ENCODE measurements at regions not wholly inside any gene's neighbourhood (a gene's known extent, or its start where the extent isn't known, plus 50 kb on each side); places are given as distances from the start of the nearest gene placed in this dataset.

DNA sequence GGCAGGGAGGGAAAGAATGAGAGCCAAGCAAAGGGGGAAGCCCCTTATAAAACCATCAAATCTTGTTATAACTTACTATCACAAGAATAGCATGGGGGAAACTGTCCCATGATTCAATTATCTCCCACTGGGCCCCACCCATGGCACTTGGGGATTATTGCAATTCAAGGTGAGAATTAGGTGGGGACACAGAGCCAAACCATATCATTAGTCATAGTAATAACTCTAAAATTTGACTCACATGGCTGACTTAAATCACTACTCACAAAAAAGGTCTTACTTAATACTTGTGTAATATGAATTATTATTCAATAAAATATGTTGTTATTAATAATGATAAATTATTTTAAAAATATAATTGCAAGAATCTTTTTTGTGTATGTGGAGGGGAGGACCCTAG is 178.1 kb upstream of the TCF21 start:
- Mint-ChIP-seq H3K9me3 (ENCODE audit: unreplicated experiment) (no peaks in the 10 kb centered on the region), H3K36me3 (ENCODE audit: insufficient read depth, unreplicated experiment) (no peaks in the 10 kb centered on the region), H3K27me3 (ENCODE audit: insufficient read depth, unreplicated experiment) (no peaks in the 10 kb centered on the region), H3K4me3 (ENCODE audit: unreplicated experiment) (no peak overlapping the region), H3K27ac (ENCODE audit: unreplicated experiment) (no peak overlapping the region), H3K4me1 (ENCODE audit: low read depth, unreplicated experiment) (no peaks in the 10 kb centered on the region)
- Histone ChIP-seq H3K27me3 (replicated peaks; ENCODE audit: control insufficient read depth, insufficient read depth, low read length) (no peaks in the 10 kb centered on the region), H3K9me3 (no peaks in the 10 kb centered on the region), H3K36me3 (ENCODE audit: control insufficient read depth, insufficient read depth, low read length) (no peaks in the 10 kb centered on the region), H3K4me1 (no peaks in the 10 kb centered on the region), H3K4me3 (ENCODE audit: low read depth, low read length) (no peak overlapping the region)
- POLR2A ChIA-PET, result no interaction called here
- no peak for DNase-seq
- TF ChIP-seq, protein P1, sequence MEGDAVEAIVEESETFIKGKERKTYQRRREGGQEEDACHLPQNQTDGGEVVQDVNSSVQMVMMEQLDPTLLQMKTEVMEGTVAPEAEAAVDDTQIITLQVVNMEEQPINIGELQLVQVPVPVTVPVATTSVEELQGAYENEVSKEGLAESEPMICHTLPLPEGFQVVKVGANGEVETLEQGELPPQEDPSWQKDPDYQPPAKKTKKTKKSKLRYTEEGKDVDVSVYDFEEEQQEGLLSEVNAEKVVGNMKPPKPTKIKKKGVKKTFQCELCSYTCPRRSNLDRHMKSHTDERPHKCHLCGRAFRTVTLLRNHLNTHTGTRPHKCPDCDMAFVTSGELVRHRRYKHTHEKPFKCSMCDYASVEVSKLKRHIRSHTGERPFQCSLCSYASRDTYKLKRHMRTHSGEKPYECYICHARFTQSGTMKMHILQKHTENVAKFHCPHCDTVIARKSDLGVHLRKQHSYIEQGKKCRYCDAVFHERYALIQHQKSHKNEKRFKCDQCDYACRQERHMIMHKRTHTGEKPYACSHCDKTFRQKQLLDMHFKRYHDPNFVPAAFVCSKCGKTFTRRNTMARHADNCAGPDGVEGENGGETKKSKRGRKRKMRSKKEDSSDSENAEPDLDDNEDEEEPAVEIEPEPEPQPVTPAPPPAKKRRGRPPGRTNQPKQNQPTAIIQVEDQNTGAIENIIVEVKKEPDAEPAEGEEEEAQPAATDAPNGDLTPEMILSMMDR (IDR thresholded peaks at IDR 0.05; ENCODE audit: insufficient read depth in 1 of 2, low read depth in 1 of 2, low read length in 1 of 2, severe bottlenecking in 1 of 2, unreplicated experiment in 1 of 2), result no peak
- CTCF ChIA-PET, result no interaction called here
- intact Hi-C loops (cut with micrococcal nuclease; ENCODE audit: unreplicated experiment), result no loop called here
- BruUV-seq (replicated peaks), result no TSS peak

DNA sequence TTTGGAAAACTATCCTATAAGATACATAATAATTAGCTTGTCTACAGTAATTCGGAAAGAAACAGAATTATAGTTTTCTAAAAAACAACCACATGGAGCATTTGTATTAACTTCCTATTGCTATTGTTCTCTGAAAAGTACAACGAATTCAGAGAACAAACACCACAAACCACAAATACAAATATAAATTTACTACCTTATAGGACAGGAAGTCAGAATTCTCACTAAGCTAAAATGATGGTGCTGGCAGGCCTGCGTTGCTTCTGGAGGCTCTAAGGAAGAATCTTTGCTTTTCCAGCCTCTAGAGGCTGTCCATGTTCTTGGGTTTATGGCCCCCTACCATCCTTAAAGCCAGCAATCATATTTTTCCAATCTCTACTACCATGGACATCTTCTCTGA is 173.6 kb upstream of the TCF21 start:
- TF ChIP-seq, protein P1 (IDR thresholded peaks at IDR 0.05; ENCODE audit: insufficient read depth in 1 of 2, low read depth in 1 of 2, low read length in 1 of 2, severe bottlenecking in 1 of 2, unreplicated experiment in 1 of 2), result no peak
- intact Hi-C loops (cut with micrococcal nuclease; ENCODE audit: unreplicated experiment), result no loop called here
- H3K27me3 ChIP-seq (replicated peaks; ENCODE audit: control insufficient read depth, insufficient read depth, low read length), result no peaks in the 10 kb centered on the region
- no TSS peak for BruUV-seq (replicated peaks)
- Mint-ChIP-seq H3K4me1 (ENCODE audit: low read depth, unreplicated experiment) (no peaks in the 10 kb centered on the region), H3K27ac (ENCODE audit: unreplicated experiment) (no peak overlapping the region), H3K36me3 (ENCODE audit: insufficient read depth, unreplicated experiment) (no peaks in the 10 kb centered on the region), H3K9me3 (ENCODE audit: unreplicated experiment) (no peaks in the 10 kb centered on the region), H3K4me3 (ENCODE audit: unreplicated experiment) (no peak overlapping the region), H3K27me3 (ENCODE audit: insufficient read depth, unreplicated experiment) (peaks cover 2% of the 10 kb centered on the region)
- ChIA-PET POLR2A (no interaction called here), CTCF (no interaction called here)
- H3K4me1 ChIP-seq, result no peaks in the 10 kb centered on the region
- H3K36me3 ChIP-seq (ENCODE audit: control insufficient read depth, insufficient read depth, low read length), result no peaks in the 10 kb centered on the region
- no peak for DNase-seq
- no peaks in the 10 kb centered on the region for H3K9me3 ChIP-seq
- H3K4me3 ChIP-seq (ENCODE audit: low read depth, low read length), result no peak overlapping the region

DNA sequence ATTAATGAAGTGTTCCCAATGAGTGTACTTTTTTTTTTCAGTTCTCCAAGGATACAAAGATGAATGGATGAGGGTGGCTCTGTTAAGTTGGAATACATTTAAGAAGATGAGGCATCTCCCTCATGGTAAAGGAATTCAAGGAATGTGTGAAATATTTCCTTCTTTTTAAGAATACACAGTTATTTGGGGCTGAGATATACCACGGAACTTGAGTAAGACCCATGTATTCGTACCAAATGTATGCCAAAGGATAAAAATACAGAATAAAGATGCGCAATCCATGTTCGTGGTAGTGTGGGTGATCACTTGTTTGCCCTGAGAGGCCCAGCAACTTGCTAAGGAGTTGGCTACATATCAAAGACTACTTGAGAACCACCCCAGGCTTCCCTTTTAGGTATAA is 164.2 kb upstream of the TCF21 start:
- peaks cover 4% of the 10 kb centered on the region for H3K27me3 Mint-ChIP-seq (ENCODE audit: insufficient read depth, unreplicated experiment)
- CTCF ChIA-PET, result no interaction called here
- no peak overlapping the region for H3K4me3 Mint-ChIP-seq (ENCODE audit: unreplicated experiment)
- DNase-seq, result no peak
- Histone ChIP-seq H3K4me1 (no peaks in the 10 kb centered on the region), H3K36me3 (ENCODE audit: control insufficient read depth, insufficient read depth, low read length) (no peaks in the 10 kb centered on the region), H3K4me3 (ENCODE audit: low read depth, low read length) (no peak overlapping the region), H3K9me3 (peaks cover 7% of the 10 kb centered on the region; the same call in 1 of the 2 replicates), H3K27me3 (replicated peaks; ENCODE audit: control insufficient read depth, insufficient read depth, low read length) (no peaks in the 10 kb centered on the region)
- no peak overlapping the region for H3K27ac Mint-ChIP-seq (ENCODE audit: unreplicated experiment)
- BruUV-seq (replicated peaks), result no TSS peak
- TF ChIP-seq, protein P1 (IDR thresholded peaks at IDR 0.05; ENCODE audit: insufficient read depth in 1 of 2, low read depth in 1 of 2, low read length in 1 of 2, severe bottlenecking in 1 of 2, unreplicated experiment in 1 of 2), result no peak
- POLR2A ChIA-PET, result no interaction called here
- no peaks in the 10 kb centered on the region for H3K36me3 Mint-ChIP-seq (ENCODE audit: insufficient read depth, unreplicated experiment)
- H3K4me1 Mint-ChIP-seq (ENCODE audit: low read depth, unreplicated experiment), result no peaks in the 10 kb centered on the region
- peaks cover 21% of the 10 kb centered on the region for H3K9me3 Mint-ChIP-seq (ENCODE audit: unreplicated experiment)
- intact Hi-C loops (cut with micrococcal nuclease; ENCODE audit: unreplicated experiment), result no loop called here

Measured in Caco-2 (cell line).